Caco-2 (cell line): ENCODE measurements at regions not wholly inside any gene's neighbourhood (a gene's known extent, or its start where the extent isn't known, plus 50 kb on each side); places are given as distances from the start of the nearest gene placed in this dataset.

ENCODE experiments used
- BruUV-seq: library from RNA; stranded (reverse); fragments of 400-500 nt; replicated peaks from 2 replicates; lab custom pipeline; 2021; lab: Mats Ljungman, UMichigan
- CTCF ChIA-PET: fragments of 300-600 bp; sonication (Branson Sonifier 250); formaldehyde crosslinking; loops from one replicate; lab custom pipeline; 2022; ENCODE audit warnings: antibody characterized with exemption; lab: Charles Lee
- POLR2A ChIA-PET: fragments of 300-600 bp; sonication (Branson Sonifier 250); formaldehyde crosslinking; loops from one replicate; lab custom pipeline; 2022; ENCODE audit warnings: antibody characterized with exemption; lab: Charles Lee
- DNase-seq, 2 experiments: peaks; one replicate each; pipeline versions ENCODE4 v3.0.0 to v3.0.0-alpha.2; 2020 to 2022
- H3K27me3 ChIP-seq: replicated peaks from 2 replicates; pipeline ENCODE4 v1.6.0; 2011; ENCODE audit warnings: low read length; ENCODE audit not compliant: control insufficient read depth, insufficient read depth
- H3K36me3 ChIP-seq: 2 replicates; pipeline ENCODE4 v1.5.1; 2011; ENCODE audit warnings: low read length; ENCODE audit not compliant: control insufficient read depth, insufficient read depth
- H3K4me1 ChIP-seq: fragments of 250-450 bp; sonication (Bioruptor Pico); 2 replicates; pipeline ENCODE4 v1.5.1; 2020; ENCODE audit warnings: mild to moderate bottlenecking
- H3K4me3 ChIP-seq: 2 replicates; pipeline ENCODE4 v1.5.1; 2011; ENCODE audit warnings: low read depth, mild to moderate bottlenecking, control low read depth, low read length
- H3K9me3 ChIP-seq: fragments of 250-450 bp; sonication (Bioruptor Pico); 2 replicates; pipeline ENCODE4 v1.5.1; 2020; ENCODE audit warnings: mild to moderate bottlenecking, moderate library complexity
- H3K27ac Mint-ChIP-seq: one replicate; pipeline ENCODE4 v1.8.0; 2022; ENCODE audit warnings: mixed read lengths; ENCODE audit not compliant: unreplicated experiment
- H3K27me3 Mint-ChIP-seq: one replicate; pipeline ENCODE4 v1.8.0; 2022; ENCODE audit warnings: mixed read lengths; ENCODE audit not compliant: insufficient read depth, unreplicated experiment
- H3K36me3 Mint-ChIP-seq: one replicate; pipeline ENCODE4 v1.8.0; 2022; ENCODE audit warnings: mild to moderate bottlenecking, mixed read lengths; ENCODE audit not compliant: insufficient read depth, unreplicated experiment
- H3K4me1 Mint-ChIP-seq: one replicate; pipeline ENCODE4 v1.8.0; 2022; ENCODE audit warnings: low read depth, mixed read lengths; ENCODE audit not compliant: unreplicated experiment
- H3K4me3 Mint-ChIP-seq: one replicate; pipeline ENCODE4 v1.8.0; 2022; ENCODE audit warnings: mild to moderate bottlenecking, moderate library complexity, mixed read lengths; ENCODE audit not compliant: unreplicated experiment
- H3K9me3 Mint-ChIP-seq: one replicate; pipeline ENCODE4 v1.8.0; 2022; ENCODE audit warnings: mixed read lengths; ENCODE audit not compliant: unreplicated experiment
- intact Hi-C: fragments of 100-400 bp; cut with micrococcal nuclease; formaldehyde crosslinking; loops from one replicate; pipeline ENCODE4 v1.10.0; 2022; ENCODE audit not compliant: unreplicated experiment
- TF ChIP-seq, protein P1 (sequence below), 2 experiments: fragments of 200-600 bp in 1 of 2; IDR thresholded peaks; 1 replicate in 1 of 2; 2 replicates in 1 of 2; pipeline versions ENCODE4 v1.5.1 to v1.8.0; 2011 to 2022; ENCODE audit warnings: antibody characterized with exemption in 1 of 2, control low read depth in 1 of 2, inconsistent platforms in 1 of 2, low read depth in 1 of 2, low read length in 1 of 2, mild to moderate bottlenecking in 1 of 2, moderate library complexity in 1 of 2; ENCODE audit not compliant: insufficient read depth in 1 of 2, severe bottlenecking in 1 of 2, unreplicated experiment in 1 of 2

DNA sequence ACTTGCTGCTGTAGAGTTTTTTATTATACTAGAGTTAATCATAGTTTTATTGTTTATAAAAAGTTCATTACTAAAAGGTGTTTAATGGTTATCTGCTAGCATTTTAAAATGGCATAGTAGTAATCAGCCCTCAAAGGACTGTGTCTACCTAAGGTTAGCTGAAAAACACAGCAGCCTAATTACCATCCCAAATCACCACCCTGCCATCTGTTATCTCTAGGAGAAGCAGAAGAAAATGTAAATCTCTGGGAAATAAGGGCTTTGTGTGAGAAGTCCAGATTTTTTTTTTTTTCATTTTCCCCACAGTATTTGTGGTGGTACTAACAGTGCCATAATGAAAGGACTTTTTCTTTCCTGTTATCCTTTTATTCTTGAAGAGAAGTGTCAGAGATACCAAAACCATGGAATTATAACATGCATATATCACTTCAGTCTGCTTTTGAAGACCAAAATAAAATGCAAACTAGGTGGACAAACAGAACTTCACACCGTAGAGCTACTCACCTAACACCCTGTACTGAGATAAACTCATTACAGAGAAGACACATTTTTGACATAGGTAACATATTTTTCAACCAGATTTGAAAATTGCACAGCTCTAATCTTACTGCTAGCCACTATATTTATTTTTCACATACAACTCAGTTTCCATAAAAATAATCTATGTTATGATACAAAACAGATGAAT is 876.2 kb downstream of the C12orf50 start:
- Mint-ChIP-seq H3K27me3 (no peaks in the 10 kb centered on the region), H3K36me3 (no peaks in the 10 kb centered on the region), H3K27ac (no peak overlapping the region), H3K4me3 (no peak overlapping the region), H3K9me3 (peaks cover 10% of the 10 kb centered on the region), H3K4me1 (peaks cover 10% of the 10 kb centered on the region)
- Histone ChIP-seq H3K4me3 (no peak overlapping the region), H3K36me3 (no peaks in the 10 kb centered on the region), H3K27me3 (no peaks in the 10 kb centered on the region), H3K4me1 (0 out of 2 replicates have a peak, but pooled peaks cover 5% of the 10 kb centered on the region), H3K9me3 (no peaks in the 10 kb centered on the region)
- intact Hi-C loops: no loop called here
- TF ChIP-seq, protein P1, sequence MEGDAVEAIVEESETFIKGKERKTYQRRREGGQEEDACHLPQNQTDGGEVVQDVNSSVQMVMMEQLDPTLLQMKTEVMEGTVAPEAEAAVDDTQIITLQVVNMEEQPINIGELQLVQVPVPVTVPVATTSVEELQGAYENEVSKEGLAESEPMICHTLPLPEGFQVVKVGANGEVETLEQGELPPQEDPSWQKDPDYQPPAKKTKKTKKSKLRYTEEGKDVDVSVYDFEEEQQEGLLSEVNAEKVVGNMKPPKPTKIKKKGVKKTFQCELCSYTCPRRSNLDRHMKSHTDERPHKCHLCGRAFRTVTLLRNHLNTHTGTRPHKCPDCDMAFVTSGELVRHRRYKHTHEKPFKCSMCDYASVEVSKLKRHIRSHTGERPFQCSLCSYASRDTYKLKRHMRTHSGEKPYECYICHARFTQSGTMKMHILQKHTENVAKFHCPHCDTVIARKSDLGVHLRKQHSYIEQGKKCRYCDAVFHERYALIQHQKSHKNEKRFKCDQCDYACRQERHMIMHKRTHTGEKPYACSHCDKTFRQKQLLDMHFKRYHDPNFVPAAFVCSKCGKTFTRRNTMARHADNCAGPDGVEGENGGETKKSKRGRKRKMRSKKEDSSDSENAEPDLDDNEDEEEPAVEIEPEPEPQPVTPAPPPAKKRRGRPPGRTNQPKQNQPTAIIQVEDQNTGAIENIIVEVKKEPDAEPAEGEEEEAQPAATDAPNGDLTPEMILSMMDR (IDR thresholded peaks at IDR 0.05; ENCODE audit: insufficient read depth in 1 of 2, low read depth in 1 of 2, low read length in 1 of 2, severe bottlenecking in 1 of 2, unreplicated experiment in 1 of 2): no peak
- BruUV-seq: no TSS peak
- POLR2A ChIA-PET: no interaction called here
- no peak for DNase-seq
- CTCF ChIA-PET: no interaction called here

DNA sequence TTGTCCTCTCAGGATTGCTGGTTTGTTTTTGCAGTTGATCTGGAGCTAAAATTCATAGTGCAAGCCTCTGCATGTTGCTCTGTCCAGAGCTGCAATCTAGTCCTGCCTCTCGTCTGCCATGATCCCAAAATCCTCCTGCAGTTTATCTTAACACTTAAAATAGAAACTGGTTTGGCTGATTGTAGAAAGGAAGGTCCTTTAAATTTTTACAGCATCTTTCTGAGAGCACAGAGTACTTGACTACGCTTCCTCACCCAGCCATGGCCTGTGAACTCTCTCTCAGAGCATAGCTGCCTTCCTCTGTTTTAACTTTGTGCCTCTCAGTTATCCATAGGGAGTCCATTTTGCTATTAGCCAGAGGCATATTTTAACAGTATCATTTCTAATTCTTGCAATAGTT is 877.1 kb downstream of the C12orf50 start:
- Histone ChIP-seq H3K36me3 (no peaks in the 10 kb centered on the region), H3K4me3 (no peak overlapping the region), H3K27me3 (no peaks in the 10 kb centered on the region), H3K9me3 (no peaks in the 10 kb centered on the region), H3K4me1 (0 out of 2 replicates have a peak, but pooled peaks cover 5% of the 10 kb centered on the region)
- TF ChIP-seq, protein P1 (IDR thresholded peaks at IDR 0.05; ENCODE audit: insufficient read depth in 1 of 2, low read depth in 1 of 2, low read length in 1 of 2, severe bottlenecking in 1 of 2, unreplicated experiment in 1 of 2): no peak
- Mint-ChIP-seq H3K36me3 (no peaks in the 10 kb centered on the region), H3K9me3 (peaks cover 10% of the 10 kb centered on the region), H3K4me1 (peaks cover 10% of the 10 kb centered on the region), H3K4me3 (no peak overlapping the region), H3K27me3 (no peaks in the 10 kb centered on the region), H3K27ac (no peak overlapping the region)
- intact Hi-C loops: no loop called here
- POLR2A ChIA-PET: no interaction called here
- DNase-seq: no peak
- CTCF ChIA-PET: no interaction called here
- BruUV-seq: no TSS peak

DNA sequence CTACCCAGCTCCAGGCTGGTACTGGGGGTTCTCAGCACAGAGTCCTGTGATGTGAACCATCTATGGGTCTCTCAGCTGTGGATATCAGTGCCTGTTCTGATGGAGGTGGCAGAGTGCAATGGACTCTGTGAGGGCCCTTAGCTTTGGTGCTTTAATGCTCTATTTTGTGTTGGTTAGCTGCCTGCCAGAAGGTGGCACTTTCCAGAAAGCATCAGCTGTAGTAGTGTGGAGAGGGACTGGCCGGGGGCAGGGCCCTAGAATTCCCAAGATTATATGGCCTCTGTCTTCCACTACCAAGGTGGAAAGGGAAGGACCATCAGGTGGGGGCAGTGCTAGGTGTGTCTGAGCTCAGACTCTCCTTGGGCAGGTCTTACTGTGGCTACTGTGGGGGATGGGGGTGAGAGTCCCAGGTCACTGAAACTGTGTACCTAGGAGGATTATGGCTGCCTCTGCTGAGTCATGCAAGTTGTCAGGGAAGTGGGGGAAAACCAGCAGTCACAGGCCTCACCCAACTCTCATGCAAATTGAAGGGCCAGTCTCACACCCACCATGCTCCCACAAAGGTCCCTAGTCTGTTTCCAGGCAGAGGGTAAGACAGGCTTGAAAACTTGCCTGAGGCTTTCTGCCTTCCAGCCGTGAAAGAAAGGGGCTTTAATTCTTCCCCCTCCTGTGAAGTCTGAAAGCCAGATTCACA is 878.1 kb downstream of the C12orf50 start:
- Mint-ChIP-seq H3K27ac (peak overlapping the region; percentile 11), H3K9me3 (peaks cover 10% of the 10 kb centered on the region), H3K4me1 (peaks cover 10% of the 10 kb centered on the region), H3K4me3 (no peak overlapping the region), H3K27me3 (no peaks in the 10 kb centered on the region), H3K36me3 (no peaks in the 10 kb centered on the region)
- Histone ChIP-seq H3K4me1 (0 out of 2 replicates have a peak, but pooled peaks cover 5% of the 10 kb centered on the region), H3K27me3 (no peaks in the 10 kb centered on the region), H3K4me3 (no peak overlapping the region), H3K36me3 (no peaks in the 10 kb centered on the region), H3K9me3 (no peaks in the 10 kb centered on the region)
- TF ChIP-seq, protein P1 (IDR thresholded peaks at IDR 0.05; ENCODE audit: insufficient read depth in 1 of 2, low read depth in 1 of 2, low read length in 1 of 2, severe bottlenecking in 1 of 2, unreplicated experiment in 1 of 2): no peak
- CTCF ChIA-PET: no interaction called here
- BruUV-seq: no TSS peak
- POLR2A ChIA-PET: no interaction called here
- peak; percentile 4 to 45 for DNase-seq
- intact Hi-C loops: no loop called here
